ENCODE measurements at regions not wholly inside any gene's neighbourhood (a gene's known extent, or its start where the extent isn't known, plus 50 kb on each side); places are given as distances from the start of the nearest gene placed in this dataset.
A peak's percentile ranks its signal among the peaks of the same experiment; 100 is the strongest.

DNA sequence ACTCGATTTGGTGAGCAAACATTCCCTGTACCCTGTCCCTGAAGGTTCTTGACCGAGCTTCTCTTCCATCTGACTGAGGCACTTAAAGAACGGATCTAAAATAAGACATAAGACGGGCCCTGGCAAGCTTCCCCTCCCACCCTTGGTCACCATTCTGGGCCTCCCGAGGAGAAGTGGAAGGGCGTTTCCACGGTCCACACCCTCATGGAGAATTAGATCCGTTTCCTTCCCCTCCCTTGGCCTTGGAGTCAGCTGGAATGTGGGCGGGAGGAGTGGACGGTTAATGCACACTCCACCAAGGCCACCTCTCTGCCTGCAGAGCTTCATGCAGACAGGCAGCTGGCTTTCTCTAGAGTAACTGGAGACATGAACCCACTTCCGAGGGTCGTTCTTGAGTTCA lies 257.3 kb upstream of the APCDD1 start:
- no peak for FAIRE-seq
- TF ChIP-seq, protein P1, sequence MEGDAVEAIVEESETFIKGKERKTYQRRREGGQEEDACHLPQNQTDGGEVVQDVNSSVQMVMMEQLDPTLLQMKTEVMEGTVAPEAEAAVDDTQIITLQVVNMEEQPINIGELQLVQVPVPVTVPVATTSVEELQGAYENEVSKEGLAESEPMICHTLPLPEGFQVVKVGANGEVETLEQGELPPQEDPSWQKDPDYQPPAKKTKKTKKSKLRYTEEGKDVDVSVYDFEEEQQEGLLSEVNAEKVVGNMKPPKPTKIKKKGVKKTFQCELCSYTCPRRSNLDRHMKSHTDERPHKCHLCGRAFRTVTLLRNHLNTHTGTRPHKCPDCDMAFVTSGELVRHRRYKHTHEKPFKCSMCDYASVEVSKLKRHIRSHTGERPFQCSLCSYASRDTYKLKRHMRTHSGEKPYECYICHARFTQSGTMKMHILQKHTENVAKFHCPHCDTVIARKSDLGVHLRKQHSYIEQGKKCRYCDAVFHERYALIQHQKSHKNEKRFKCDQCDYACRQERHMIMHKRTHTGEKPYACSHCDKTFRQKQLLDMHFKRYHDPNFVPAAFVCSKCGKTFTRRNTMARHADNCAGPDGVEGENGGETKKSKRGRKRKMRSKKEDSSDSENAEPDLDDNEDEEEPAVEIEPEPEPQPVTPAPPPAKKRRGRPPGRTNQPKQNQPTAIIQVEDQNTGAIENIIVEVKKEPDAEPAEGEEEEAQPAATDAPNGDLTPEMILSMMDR (IDR thresholded peaks at IDR 0.05; ENCODE audit: insufficient read depth, missing control alignments), result no peak
- no peak for DNase-seq (ENCODE audit: insufficient read length, low spot score)

DNA sequence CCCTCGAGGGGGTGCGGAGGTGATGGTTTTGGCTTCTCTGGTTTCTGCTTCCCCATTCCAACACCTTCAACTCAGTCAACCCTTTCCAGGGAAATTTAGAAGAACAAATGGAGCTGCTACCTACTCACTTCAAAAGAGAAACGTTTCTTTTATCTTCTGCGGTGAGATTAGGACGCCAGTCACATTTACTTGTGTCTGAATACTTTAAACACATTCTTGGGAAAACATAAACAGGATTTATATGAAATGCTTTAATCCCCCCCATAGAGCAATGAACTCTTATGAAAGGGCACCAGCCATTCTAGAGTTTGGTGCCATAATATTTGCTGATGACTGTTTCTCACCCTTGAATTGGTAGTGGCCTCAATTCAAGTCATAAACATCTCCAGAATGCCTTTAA lies 253.2 kb upstream of the APCDD1 start:
- DNase-seq (ENCODE audit: insufficient read length, low spot score) (no peak), FAIRE-seq (no peak)
- TF ChIP-seq, protein P1 (IDR thresholded peaks at IDR 0.05; ENCODE audit: insufficient read depth, missing control alignments), result no peak

DNA sequence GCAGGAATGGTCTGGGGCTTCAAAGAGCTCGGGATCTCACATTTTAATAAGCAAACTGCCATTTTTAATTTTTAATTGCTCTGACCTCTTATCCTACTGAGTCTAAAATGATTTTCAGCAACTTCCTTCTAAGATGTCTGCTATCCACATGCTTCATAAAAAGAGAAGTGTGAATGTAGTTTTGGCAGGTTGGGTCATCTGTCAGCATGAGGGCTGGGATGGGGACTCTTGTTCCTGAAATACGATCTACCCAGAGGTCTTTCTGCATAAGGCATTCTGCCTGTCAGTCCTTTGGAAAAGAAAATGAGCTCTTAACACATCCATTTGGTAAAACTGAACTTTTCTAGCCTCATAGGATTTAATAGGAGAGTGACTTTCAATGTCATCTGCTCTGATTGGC lies 252.8 kb upstream of the APCDD1 start:
- FAIRE-seq (no peak), DNase-seq (ENCODE audit: insufficient read length, low spot score) (no peak)
- TF ChIP-seq, protein P1 (IDR thresholded peaks at IDR 0.05; ENCODE audit: insufficient read depth, missing control alignments), result no peak

DNA sequence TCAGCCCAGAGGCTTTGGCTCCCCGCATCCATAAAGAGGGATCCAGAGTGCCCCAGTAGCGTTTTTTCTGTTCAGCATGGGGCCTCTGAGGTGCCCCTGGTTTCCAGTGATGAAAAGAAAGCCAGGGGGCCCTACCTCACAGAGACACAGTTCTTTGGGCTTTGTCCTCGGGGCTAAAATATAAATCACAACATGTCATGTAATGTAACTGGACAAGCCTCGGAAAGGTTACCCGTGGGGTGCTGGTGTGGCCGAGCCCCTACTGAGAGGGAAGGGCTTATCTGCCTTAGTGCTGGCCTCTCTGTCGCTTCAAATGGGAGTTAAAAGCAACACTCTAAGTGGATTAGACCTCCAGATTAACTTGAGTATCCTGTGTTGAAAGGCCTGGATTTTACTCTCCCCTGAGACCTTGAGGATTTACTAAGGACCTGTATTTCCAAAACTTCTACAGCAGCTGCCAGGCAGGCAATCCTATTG lies 251.6 kb upstream of the APCDD1 start:
- TF ChIP-seq, protein P1 (IDR thresholded peaks at IDR 0.05; ENCODE audit: insufficient read depth, missing control alignments), result no peak
- FAIRE-seq (peak; percentile 90), DNase-seq (ENCODE audit: insufficient read length, low spot score) (peak; percentile 62)

DNA sequence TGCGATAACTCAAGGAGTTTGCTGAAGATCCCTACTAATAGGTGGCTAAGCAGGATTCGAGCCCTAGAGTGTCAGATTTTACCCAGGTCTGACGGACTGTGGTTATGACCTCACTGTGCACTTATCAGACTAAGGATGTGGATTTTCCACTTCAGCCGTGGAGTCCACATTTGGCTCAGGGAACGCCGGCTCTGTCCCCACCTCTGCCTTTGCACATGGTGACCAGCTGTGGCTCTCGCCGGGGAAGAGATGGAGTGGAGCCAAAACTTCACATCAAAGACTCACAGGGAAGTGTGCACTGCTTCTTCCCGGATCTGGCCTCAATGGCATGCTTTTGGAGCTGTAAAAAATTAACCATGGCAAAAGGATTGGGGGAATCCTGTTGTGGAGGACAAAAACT lies 249.3 kb upstream of the APCDD1 start:
- TF ChIP-seq, protein P1 (IDR thresholded peaks at IDR 0.05; ENCODE audit: insufficient read depth, missing control alignments), result no peak
- DNase-seq (ENCODE audit: insufficient read length, low spot score) (no peak), FAIRE-seq (no peak)

DNA sequence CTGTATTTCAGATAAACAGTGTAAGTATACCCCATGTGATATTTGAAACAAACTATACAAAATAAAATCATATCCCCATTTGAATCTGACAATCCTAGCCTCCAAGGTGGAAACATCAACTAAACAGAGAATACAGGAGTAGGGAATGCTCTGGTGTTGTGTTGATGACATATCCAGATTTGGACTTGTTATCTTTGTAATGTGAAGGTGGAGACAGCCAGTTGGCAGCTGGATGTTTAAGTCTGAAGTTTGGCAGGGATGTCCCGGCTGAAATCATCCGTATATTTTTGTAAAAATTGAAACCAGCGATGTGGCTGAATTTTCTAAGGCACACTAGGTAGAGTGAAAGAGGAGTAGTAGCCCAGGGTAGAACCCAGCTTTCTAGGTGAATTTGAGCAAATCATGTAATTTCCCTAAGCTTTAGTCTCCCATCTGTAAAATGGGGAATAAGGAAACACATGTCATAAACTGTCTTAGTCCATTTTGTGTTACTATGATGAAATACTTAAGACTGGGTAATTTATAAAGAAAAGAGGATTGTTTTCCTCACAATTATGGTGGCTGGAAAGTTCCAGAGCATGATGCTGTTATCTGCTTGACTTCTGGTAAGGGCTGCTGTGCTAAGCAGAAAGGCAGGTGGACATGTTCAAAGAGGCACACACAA lies 246.6 kb upstream of the APCDD1 start:
- TF ChIP-seq, protein P1 (IDR thresholded peaks at IDR 0.05; ENCODE audit: insufficient read depth, missing control alignments), result no peak
- DNase-seq (ENCODE audit: insufficient read length, low spot score) (no peak), FAIRE-seq (no peak)

DNA sequence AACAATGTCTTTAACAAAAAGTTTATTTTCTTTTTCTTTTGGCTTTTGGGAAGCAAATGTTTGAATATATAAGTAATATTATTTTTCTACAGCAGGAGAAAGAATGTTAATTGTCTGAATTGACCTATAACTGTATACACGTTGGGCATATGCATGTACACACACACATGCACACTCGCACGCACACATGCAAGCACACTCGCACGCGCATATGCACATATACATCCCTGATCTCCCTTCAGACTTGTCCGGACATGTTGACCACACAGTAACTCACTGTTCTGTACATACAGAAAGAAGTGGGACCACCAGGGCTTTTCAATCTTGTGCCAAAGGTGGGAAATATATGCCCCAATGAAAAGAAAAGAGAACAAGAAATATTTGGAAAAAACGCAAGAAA lies 245.1 kb upstream of the APCDD1 start:
- FAIRE-seq (no peak), DNase-seq (ENCODE audit: insufficient read length, low spot score) (no peak)
- TF ChIP-seq, protein P1 (IDR thresholded peaks at IDR 0.05; ENCODE audit: insufficient read depth, missing control alignments), result no peak

Data from D721Med (cell line).